NOMO-1 (cell line): ENCODE measurements at regions not wholly inside any gene's neighbourhood (a gene's known extent, or its start where the extent isn't known, plus 50 kb on each side); places are given as distances from the start of the nearest gene placed in this dataset.

Experiments
- DNase-seq, 2 experiments: peaks; one replicate each; lab custom pipeline; 2025; ENCODE audit not compliant: unreplicated experiment in 2 of 2; lab: John Stamatoyannopoulos, UW

GRCh38 chr12:43123461-43123860 lies 428.5 kb downstream of the ADAMTS20 start:
- DNase-seq, result no peak

DNA sequence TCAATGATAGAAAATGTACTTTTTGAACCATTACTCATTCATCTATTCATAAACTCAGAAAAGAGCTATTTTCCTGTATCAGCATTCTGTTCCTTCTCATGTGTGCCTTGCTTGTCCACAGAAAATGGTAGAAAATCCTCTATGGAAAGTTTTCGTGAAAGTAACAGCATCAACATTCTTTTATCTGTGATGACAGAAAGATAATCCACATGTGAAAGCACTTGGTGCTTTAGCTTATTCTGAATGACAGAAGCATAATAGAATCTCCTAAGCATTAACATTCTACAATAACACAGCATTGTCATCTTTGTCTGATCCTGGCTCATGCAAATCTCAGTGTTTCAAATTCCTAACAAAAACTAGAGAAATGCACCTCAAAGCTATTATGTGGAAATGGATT lies 431.9 kb downstream of the ADAMTS20 start:
- no peak for DNase-seq

DNA sequence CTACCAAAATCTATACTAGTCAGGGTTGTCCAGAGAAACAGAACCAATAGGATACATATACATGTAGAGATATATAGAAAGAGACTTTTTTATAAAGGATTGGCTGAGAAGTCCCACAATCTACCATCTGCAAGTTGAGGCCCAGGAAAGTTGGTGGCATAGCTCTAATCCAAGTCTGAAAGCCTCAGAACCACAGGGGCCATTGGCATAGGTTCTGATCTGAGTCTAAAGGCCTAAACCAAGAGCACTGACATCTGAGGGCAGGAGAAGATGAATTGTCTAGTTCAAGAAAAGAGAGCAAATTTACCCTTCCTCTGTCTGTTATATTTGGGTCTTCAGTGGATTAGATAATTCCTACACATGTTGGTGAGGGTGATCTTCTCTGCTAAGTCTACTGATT lies 433.1 kb downstream of the ADAMTS20 start:
- DNase-seq, result no peak

DNA sequence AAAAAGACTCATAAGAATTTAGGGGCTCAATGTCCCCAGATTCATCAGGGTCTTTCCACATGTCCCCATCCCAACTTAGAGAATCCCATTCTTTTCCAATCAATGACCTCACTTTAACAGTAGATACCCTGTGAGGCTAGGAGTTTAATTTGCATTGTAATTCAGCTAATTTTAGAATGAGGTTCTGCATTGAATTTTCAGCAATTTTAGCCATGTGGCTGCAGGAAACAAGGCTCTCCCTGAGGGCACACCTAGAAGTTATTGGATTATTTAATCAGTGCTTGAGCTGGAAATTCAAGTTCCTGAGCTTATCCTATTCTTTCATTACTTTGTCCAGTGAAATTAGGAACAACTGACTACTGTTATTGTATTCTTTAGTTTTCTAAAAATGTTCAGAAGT lies 433.8 kb downstream of the ADAMTS20 start:
- DNase-seq, result no peak

DNA sequence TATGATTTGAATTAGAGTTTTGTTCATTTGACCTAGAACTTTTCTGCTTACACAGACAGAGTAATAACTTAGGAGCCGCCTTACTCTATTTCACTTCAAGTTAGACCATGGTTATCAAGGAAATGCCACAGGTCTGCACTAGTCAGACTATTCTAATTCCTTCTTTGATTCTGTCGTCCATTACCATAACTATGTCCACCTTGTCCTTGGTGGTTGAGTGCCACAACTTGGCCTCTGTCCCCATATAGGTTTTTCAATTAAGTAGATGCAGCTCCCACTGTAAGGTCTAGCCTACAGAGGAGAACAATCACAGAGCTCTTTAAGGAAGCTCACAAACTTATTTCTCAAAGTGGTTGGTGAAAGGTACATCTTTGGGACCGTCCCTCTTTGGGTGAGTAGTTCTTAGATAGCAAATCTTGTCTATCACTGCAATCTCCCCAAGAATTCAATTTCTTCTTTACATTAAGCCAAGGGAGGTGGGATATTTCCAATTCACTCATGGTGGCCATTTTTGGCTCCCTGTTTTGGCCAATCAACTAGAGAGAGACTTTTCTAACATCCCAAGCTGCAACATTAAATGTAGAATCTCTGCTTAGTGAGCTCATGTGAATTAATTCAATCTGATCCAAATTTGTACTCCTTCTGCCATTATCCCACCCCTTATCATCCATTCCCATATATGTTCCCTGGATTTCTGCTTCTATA lies 434.6 kb downstream of the ADAMTS20 start:
- no peak for DNase-seq

DNA sequence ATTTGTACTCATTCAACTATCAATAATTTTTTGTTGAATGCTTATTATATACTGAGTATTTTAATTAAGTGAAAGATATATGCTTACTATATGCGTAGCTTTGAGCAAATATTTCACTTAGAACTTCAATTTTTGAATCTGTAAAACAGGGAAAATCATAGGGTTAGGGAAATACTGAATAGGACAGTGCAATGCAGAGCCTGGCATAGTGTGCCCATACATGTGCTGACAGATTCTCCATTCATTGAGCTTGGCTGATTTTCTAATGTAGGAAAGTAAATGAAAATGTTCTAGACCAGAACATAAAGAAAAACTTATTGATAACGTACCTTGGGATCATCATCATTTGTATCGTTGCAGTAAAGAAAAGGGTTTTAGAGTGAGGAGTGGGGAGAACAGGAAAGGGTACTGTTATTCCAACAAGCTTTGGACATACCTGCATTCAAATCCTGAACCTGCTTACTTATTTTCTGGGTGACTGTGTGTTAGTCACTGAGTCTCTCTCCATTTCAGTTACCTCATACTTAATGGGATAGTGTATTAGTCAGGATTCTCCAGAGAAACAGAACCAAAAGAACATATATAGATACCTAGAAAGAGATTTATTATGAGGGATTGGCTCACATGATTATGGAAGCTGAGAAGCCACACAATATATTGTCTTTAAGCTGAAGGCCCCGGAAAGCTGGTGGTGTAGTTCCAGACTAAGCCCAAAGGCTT lies 436.4 kb downstream of the ADAMTS20 start:
- DNase-seq, result no peak

GRCh38 chr12:43114316-43114715 lies 437.7 kb downstream of the ADAMTS20 start:
- DNase-seq, result no peak

GRCh38 chr12:43113616-43114015 lies 438.4 kb downstream of the ADAMTS20 start:
- no peak for DNase-seq

DNA sequence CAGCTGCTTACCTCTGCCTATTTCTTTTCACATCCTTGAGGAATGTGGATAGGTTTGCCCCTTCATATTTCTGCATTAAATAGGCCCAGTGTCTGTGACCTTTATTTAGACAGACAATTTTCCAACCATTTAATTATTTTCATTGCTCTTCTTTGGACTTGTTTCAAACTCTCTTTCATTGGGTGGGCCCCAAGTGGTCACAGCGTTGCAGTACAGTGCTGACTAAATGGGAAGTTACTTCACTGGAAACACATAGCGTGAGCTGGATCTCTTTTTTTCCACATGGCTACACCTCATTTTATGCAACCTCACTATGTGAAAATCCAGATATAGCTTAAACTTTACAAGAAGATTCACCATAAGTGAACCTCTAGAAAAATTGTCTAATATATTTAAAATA lies 438.9 kb downstream of the ADAMTS20 start:
- DNase-seq, result peak in 1 of 2 experiments; percentile 13

DNA sequence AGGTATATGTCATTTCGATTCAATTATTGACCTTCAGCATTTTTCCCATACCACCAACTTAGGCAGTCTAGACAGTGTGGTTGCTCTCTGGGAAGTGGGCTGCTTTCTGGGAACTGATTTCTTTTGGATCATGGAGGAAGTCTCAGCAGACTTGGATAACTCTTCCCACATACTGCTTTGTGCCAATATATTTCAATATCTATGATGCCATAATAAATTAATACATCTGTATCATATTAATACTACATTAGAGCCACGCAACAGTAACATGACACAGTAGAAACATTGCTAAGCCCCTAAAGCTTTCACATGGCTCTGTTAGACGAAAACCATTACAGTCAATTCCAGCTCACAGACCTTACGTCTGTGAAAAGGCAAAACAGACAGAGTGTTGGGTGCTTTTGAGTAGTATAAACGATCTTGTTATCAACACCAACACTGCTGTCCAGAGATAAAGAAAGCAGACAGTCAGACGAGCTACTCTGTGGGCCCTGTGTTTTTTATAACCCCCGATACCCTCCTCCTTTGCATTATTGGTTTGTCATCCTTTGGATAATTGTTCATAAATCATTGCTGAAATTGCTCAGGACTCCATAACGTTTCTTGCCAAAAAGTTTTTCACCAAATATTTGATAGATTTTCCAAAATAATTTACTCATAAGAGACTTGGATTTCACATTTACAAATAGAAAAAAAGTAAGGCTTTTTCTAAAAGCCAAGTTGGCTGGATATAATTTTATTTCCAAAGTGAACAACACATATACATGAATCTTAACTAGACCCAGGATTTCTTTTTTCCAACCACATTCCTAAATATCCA lies 439.7 kb downstream of the ADAMTS20 start:
- no peak for DNase-seq

GRCh38 chr12:43111608-43112007 lies 440.4 kb downstream of the ADAMTS20 start:
- no peak for DNase-seq

- no peak for DNase-seq
Measured at GRCh38 chr12:43109631-43110345, 442.2 kb downstream of the ADAMTS20 start.

- DNase-seq, result no peak
Measured at GRCh38 chr12:43108656-43109055, 443.3 kb downstream of the ADAMTS20 start.

DNA sequence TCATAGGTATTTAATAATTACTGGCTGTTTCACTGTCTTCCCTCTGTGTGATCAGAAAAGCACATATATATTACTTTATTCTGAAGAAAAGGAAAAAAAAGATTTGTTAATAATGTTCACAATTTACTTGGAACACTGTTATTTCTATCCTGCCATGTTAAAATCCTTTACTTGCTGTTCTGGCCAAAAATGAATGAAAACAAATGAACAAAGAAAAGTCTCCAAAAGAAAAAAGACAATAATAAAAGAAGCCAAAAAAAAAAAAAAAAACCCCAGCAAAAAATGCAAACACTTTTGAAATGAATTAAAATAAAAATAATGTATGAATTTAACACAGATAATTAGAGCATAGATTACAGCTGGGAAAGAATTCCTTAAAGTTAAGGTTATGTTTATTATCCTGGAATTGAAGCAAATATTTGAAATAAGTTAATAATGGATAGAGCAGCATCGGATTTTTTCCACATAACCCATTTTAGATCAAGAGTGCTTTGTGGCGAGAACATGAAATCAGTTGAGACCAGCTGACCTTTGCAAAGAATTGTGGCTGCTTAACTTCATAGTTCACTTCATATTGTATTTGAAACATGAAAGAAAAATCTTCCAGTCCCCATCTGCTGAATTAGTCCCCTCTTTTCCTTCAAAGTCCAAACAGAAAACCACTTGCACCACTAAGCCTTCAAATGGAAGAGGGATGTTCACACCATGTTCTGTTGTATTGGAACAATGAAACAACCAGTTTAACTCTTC lies 444.8 kb downstream of the ADAMTS20 start:
- DNase-seq, result no peak

- DNase-seq, result peak in 1 of 2 experiments; percentile 50
Measured at GRCh38 chr12:43106355-43106754, 445.6 kb downstream of the ADAMTS20 start.

DNA sequence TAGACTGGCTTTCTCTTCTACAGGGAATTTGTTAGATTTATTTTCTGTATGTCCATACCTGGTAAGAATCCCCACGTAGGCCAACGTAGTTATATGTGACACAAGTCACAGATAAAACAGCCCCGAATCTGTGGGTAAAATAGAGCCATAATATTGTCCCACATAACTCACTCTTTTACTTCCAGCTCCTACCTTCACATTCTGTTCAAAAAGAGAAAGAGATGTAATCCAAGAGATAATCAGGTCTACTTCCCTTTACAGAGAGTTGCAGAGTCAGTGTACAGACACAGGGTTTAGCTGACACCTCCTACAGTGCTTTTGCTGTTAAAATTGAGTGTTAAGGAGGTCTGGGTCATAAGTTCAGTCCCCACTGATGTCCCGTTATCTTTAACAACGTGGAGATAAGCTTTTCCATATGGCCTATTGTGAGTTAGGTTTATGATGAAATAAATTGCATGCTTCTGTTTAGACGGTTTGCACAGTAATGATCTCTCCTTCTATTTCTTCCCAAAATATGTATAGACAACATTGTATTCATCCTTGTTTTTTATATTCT lies 446.5 kb downstream of the ADAMTS20 start:
- DNase-seq, result peak in 1 of 2 experiments; percentile 0

DNA sequence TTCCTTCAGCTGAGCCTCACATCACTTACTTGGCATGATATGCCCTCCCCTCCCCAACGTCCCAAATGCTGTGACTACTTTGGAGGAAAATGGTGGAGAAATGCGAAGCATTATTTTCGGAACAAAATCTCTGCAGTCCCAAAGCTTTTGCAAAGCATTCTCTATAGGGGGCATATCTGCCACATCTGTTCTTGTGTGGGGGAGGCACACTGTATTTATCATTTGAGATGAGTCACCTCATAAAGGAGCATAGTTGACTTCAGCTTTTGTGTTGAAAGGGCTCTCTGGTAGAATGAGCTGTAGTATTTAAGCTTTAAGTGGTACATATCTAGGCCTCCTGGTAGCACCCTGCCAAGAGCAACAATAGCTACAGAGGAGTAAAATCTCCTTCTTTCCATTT lies 447.5 kb downstream of the ADAMTS20 start:
- no peak for DNase-seq

DNA sequence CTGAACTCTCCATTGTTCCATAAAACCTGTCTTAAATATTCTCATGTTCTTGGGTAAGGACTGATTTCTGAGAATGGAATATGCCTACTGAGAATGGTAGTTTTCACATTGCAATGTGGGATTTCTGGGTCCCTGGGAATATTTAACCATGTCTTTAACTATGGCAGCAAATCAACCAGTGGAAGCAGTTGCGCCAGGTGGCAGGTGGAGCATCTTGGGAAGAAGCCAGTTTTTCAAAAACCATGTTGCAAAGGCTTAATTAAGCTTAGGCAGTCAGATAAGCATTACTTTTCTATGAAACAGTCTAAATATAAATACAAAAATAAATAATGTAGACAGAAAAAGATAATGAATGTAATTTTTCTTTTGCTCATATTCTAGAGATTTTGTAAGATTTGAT lies 448.1 kb downstream of the ADAMTS20 start:
- no peak for DNase-seq

GRCh38 chr12:43102546-43103264 lies 449.3 kb downstream of the ADAMTS20 start:
- DNase-seq, result no peak
